Astrocyte of the spinal cord (primary cell): ENCODE measurements at regions not wholly inside any gene's neighbourhood (a gene's known extent, or its start where the extent isn't known, plus 50 kb on each side); places are given as distances from the start of the nearest gene placed in this dataset.
"Not testable (repeated sequence)": the region's sequence is repeated elsewhere in the genome, so short reads cannot be mapped to it uniquely, and the experiment has no call there.

Experiments used
- DNase-seq: peaks from one replicate; pipeline ENCODE4 v3.0.0; 2011; ENCODE audit warnings: low read depth, low spot score
- H3K4me3 ChIP-seq: 2 replicates; pipeline ENCODE4 v1.5.1; 2011; ENCODE audit warnings: low read depth, mild to moderate bottlenecking, low read length, moderate library complexity
- in situ Hi-C: cut with HindIII; loops from 2 replicates; pipeline ENCODE4 v1.10.0; 2017; ENCODE audit warnings: low sequenced_read_pairs
- TF ChIP-seq, protein P1 (sequence below): IDR thresholded peaks from 2 replicates; pipeline ENCODE4 v1.5.1; 2012; ENCODE audit warnings: low read depth, mild to moderate bottlenecking, low read length, inconsistent platforms

DNA sequence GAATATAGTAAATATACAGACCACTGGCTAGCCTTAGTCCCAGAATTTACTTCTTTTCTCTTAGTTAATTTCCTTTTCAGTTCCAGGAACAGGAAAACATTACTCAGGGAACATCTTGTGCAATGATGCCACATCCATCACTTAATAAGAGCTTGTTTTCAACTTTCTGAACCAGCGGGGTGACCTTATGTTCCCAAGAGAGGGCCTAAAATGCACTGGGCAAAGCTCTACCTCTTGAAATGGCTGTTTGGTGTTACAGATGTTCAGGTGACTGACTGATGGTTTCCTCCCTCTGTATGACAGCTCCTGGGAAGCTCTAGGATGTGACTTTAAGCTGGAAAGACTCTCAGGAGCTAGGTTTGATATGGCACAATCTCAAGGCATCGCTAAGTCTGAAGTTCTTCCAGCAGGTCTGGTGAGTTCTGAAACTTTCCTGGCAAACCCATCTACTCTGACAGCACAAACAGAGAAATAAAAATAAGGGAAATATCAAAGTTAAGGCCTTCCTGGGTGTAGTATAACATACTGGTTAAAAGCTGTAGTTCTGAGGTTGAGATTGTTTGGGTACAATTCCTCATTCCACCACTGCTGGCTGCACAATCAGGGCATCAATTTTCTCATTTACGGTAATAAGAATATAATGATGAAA lies 98.6 kb downstream of the ZIC1 start:
- DNase-seq: no peak
- in situ Hi-C loops: no loop called here
- no peak overlapping the region for H3K4me3 ChIP-seq
- TF ChIP-seq, protein P1, sequence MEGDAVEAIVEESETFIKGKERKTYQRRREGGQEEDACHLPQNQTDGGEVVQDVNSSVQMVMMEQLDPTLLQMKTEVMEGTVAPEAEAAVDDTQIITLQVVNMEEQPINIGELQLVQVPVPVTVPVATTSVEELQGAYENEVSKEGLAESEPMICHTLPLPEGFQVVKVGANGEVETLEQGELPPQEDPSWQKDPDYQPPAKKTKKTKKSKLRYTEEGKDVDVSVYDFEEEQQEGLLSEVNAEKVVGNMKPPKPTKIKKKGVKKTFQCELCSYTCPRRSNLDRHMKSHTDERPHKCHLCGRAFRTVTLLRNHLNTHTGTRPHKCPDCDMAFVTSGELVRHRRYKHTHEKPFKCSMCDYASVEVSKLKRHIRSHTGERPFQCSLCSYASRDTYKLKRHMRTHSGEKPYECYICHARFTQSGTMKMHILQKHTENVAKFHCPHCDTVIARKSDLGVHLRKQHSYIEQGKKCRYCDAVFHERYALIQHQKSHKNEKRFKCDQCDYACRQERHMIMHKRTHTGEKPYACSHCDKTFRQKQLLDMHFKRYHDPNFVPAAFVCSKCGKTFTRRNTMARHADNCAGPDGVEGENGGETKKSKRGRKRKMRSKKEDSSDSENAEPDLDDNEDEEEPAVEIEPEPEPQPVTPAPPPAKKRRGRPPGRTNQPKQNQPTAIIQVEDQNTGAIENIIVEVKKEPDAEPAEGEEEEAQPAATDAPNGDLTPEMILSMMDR: no peak

DNA sequence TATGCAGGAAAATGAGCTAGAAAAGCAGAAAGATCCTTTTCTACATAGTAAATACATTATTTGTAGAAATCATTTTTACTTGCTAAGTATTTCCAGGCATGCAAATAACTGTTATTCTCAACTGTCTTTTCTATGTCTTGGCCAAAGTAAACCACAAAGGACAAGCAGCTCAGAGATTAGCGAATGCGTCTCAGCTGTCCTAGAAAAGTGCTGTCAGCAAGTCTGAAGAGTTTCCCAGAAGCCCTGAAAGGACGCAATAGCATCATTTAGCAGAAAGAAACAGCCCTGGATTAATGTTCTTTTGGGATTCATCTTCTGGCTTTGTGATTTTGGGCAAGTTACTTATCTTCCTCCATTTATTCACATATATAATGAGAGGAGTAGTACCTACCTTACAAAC lies 100.3 kb downstream of the ZIC1 start:
- no peak for DNase-seq
- in situ Hi-C loops: no loop called here
- TF ChIP-seq, protein P1: no peak
- no peak overlapping the region for H3K4me3 ChIP-seq

DNA sequence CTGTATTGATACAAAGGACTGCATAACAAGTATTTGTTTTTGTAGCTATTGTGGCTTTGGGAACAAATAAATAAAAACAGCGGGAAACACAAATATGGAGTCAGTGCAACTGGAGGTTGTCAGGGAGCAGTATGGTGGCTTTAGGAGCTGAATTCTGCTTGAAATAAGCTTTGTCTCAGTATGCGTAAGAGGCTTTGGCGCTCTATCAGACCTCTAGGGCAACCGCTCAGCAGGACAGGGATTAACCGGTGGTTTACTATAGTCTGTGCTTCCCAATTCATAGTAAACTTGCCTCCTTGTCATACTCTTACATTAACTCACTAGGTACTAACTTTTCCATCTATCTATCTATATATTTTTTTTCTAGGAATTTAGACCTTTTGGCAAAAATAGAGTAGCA lies 104.6 kb downstream of the ZIC1 start:
- in situ Hi-C loops: no loop called here
- H3K4me3 ChIP-seq: no peak overlapping the region
- no peak for DNase-seq
- TF ChIP-seq, protein P1: no peak

DNA sequence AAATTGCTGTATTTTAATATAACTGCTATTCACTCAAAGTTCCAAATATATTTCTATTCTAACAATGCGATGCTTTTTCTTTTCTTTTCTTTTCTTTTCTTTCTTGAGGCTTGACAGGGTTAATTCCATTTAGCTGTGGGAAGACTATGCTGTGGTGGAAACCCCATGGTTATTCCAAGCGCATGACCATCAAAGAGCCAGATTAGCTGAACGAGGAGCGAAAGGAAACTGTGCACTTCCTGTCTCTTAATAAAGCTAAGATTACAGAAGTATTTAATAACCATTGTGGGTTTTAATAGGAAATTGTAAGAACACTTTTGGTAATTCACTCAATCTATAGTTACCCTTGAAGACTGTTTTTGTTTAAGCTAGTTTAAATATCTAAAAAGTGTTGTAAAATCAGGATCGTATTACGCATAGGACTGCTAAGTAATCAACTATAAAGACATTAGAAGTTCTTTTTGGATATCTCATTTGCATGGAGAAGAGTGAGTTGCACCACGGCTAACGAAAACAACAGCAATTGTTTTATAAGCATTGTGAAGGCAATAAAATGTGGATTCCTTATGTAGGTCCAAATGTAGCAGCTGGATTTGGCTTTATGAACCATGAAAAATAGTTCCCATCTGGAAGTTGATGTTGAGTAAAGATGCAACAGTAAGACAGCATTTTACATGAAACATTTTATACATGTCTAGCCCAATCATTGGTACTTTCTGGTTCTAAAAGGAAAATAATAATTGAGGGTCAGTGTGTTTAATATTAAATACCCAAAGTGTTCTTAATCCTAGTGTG lies 105.4 kb downstream of the ZIC1 start:
- no peak for DNase-seq
- no peak overlapping the region for H3K4me3 ChIP-seq
- TF ChIP-seq, protein P1: no peak
- in situ Hi-C loops: no loop called here

DNA sequence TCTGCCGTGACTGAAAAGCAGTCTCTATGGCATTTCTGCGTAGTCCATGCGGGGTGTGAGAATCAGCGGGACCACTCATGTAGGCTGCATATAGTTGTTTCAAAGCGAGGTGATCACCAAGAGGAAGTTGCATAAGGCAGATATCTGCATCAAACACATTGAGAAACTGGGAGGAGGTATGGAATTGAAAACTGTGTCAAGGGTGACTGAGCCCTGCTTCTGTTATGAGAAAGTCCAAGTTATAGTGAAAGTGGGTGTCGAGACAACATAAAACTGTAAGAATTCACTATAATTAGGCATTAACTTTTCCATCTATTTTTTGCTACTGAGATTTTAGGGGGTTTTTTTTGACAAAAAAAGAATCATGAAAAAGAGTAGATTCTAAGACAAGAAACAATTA lies 109.3 kb downstream of the ZIC1 start:
- no peak for DNase-seq
- in situ Hi-C loops: no loop called here
- H3K4me3 ChIP-seq: no peak overlapping the region
- TF ChIP-seq, protein P1: no peak

DNA sequence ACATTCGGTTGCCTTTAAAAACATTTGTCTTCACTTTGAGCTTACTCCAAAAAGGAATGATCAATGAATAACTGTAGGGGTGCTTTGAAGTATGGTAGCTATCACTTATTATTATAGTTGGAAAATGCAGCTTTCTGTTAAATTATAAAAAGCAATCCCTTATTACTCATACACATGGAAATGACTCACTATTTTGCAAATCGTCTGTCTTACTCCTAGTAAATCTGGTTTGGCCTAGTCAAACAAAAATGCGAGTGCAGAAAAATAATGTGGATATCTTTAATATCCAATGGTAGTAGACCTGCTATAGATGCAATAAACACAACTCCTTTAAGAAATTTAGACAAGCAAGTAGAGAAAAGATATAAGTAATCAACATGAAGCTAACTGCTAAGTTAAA lies 112.5 kb downstream of the ZIC1 start:
- TF ChIP-seq, protein P1: no peak
- in situ Hi-C loops: no loop called here
- DNase-seq: peak; percentile 73
- H3K4me3 ChIP-seq: no peak overlapping the region

DNA sequence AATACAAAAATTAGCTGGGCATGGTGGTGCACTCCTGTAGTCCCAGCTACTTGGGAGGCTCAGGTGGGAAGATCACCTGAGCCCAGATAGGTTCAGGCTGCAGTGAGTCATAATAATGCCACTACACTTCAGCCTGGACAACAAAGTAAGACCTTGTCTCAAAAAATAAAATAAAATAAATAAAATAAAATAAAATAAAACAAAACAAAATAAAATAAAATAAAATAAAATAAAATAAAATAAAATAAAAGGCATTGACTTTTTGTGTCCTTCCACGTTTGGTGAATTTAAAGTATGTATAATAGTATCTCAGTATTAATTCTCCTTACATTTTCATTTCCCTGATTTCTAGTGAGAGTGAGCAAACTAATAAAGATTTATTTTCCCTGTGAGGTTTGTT lies 113.6 kb downstream of the ZIC1 start:
- H3K4me3 ChIP-seq, DNase-seq, in situ Hi-C loops: not testable (repeated sequence)
